Body of pancreas (tissue), 4 donors: ENCODE measurements at regions not wholly inside any gene's neighbourhood (a gene's known extent, or its start where the extent isn't known, plus 50 kb on each side); places are given as distances from the start of the nearest gene placed in this dataset.

Experiments
- CTCF ChIP-seq, 7 experiments: fragments of 450-650 bp in 4 of 7; fragments of 200-600 bp in 3 of 7; sonication (generic) in 3 of 7; IDR thresholded peaks; one replicate each; pipeline ENCODE4 v1.5.1; 2016 to 2019; ENCODE audit warnings: antibody characterized with exemption in 7 of 7
- POLR2A ChIP-seq, 3 donors: fragments of 450-650 bp; IDR thresholded peaks; one replicate each; pipeline ENCODE4 v1.6.1; 2016; ENCODE audit warnings: antibody characterized with exemption in 3 of 3, mild to moderate bottlenecking in 2 of 3

GRCh38 chr3:74115906-74116305, 491.2 kb upstream of the PDZRN3 start:
- TF ChIP-seq CTCF (IDR thresholded peaks at IDR 0.05) (no peak), POLR2A (IDR thresholded peaks at IDR 0.05) (no peak)
